Stimulated activated CD4-positive, alpha-beta T cell treated with anti-CD3 and anti-CD28 coated beads, Interleukin-15, amount 100 ng/mL, for 48 hours (primary cell): ENCODE measurements at regions not wholly inside any gene's neighbourhood (a gene's known extent, or its start where the extent isn't known, plus 50 kb on each side); places are given as distances from the start of the nearest gene placed in this dataset.
"Not testable (repeated sequence)": the region's sequence is repeated elsewhere in the genome, so short reads cannot be mapped to it uniquely, and the experiment has no call there.

Experiments
- DNase-seq, 2 donors: peaks; one replicate each; pipeline ENCODE4 v3.0.0-alpha.2; 2020; ENCODE audit warnings: low read depth in 2 of 2

- DNase-seq: not testable (repeated sequence)
Observed at GRCh38 chr15:31673263-31673662, 346.6 kb downstream of the KLF13 start.

GRCh38 chr15:31681529-31682259, 348.6 kb upstream of the CHRNA7 start:
- not testable (repeated sequence) for DNase-seq

GRCh38 chr15:31687088-31687487, 343.2 kb upstream of the CHRNA7 start:
- DNase-seq: not testable (repeated sequence)

- DNase-seq: not testable (repeated sequence)
Observed at GRCh38 chr15:31696509-31696908, 333.8 kb upstream of the CHRNA7 start.

GRCh38 chr15:31705076-31705678, 325.1 kb upstream of the CHRNA7 start:
- not testable (repeated sequence) for DNase-seq

GRCh38 chr15:31707944-31708702, 322.2 kb upstream of the CHRNA7 start:
- not testable (repeated sequence) for DNase-seq

- DNase-seq: not testable (repeated sequence)
Observed at GRCh38 chr15:31708703-31709327, 321.5 kb upstream of the CHRNA7 start.

- not testable (repeated sequence) for DNase-seq
Observed at GRCh38 chr15:31709479-31709878, 320.8 kb upstream of the CHRNA7 start.

GRCh38 chr15:31710806-31711205, 319.5 kb upstream of the CHRNA7 start:
- DNase-seq: not testable (repeated sequence)

GRCh38 chr15:31715208-31715607, 315.1 kb upstream of the CHRNA7 start:
- not testable (repeated sequence) for DNase-seq

GRCh38 chr15:31718625-31719024, 311.7 kb upstream of the CHRNA7 start:
- not testable (repeated sequence) for DNase-seq

GRCh38 chr15:31719396-31720022, 310.8 kb upstream of the CHRNA7 start:
- DNase-seq: not testable (repeated sequence)

- not testable (repeated sequence) for DNase-seq
Observed at GRCh38 chr15:31723019-31723418, 307.3 kb upstream of the CHRNA7 start.

GRCh38 chr15:31724903-31725302, 305.4 kb upstream of the CHRNA7 start:
- not testable (repeated sequence) for DNase-seq

GRCh38 chr15:31725619-31726018, 304.7 kb upstream of the CHRNA7 start:
- not testable (repeated sequence) for DNase-seq

GRCh38 chr15:31727612-31728011, 302.7 kb upstream of the CHRNA7 start:
- no peak for DNase-seq

- no peak for DNase-seq
Observed at GRCh38 chr15:31732726-31733125, 297.6 kb upstream of the CHRNA7 start.

GRCh38 chr15:31733424-31733823, 296.9 kb upstream of the CHRNA7 start:
- DNase-seq: no peak

GRCh38 chr15:31740203-31740602, 290.1 kb upstream of the CHRNA7 start:
- no peak for DNase-seq

- no peak for DNase-seq
Observed at GRCh38 chr15:31745841-31746240, 284.5 kb upstream of the CHRNA7 start.

GRCh38 chr15:31752065-31752762, 278.1 kb upstream of the CHRNA7 start:
- DNase-seq: no peak
